Brain pericyte (primary cell): ENCODE measurements at regions not wholly inside any gene's neighbourhood (a gene's known extent, or its start where the extent isn't known, plus 50 kb on each side); places are given as distances from the start of the nearest gene placed in this dataset.

Experiments
- DNase-seq: peaks from one replicate; pipeline ENCODE4 v3.0.0-alpha.2; 2012; ENCODE audit warnings: low read depth, low spot score

DNA sequence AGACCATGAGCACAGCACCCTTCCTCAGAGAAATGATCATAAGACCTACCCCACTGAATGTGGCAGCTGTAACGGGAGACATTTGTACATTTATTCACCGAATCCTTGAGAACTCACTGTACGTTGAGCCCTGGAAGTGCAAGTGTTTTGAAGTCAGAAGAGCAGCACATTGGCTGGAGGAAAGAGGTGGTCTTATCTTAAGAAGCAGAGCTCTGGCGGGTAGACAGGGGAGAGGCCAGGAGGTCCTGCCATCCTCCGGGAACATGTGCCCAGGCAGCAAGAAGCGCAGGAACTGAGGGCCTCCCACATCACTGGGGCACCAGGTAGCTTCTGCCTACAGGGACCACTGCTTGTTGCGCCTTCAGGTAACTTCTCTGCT is 169.2 kb upstream of the IRF2BP2 start:
- no peak for DNase-seq

- DNase-seq, result no peak
Observed at GRCh38 chr1:234778221-234779159, 168.5 kb upstream of the IRF2BP2 start.

DNA sequence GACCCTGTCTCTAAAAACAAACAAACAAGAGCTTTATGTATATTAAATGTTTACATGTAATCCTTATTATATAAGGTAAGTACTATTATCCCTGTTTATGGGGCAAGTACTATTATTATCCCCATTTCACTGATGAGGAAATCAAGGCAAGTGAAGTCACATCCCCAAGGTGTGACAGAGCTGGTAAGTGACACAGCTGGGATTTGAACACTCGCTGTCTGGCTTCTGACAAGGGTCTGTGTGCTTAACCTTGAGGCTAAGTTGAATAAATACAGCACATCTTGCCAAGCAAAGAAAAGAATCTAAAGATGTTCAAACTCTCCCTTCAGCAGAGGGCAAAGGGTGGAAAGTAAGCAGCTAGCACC is 167.9 kb upstream of the IRF2BP2 start:
- no peak for DNase-seq

DNA sequence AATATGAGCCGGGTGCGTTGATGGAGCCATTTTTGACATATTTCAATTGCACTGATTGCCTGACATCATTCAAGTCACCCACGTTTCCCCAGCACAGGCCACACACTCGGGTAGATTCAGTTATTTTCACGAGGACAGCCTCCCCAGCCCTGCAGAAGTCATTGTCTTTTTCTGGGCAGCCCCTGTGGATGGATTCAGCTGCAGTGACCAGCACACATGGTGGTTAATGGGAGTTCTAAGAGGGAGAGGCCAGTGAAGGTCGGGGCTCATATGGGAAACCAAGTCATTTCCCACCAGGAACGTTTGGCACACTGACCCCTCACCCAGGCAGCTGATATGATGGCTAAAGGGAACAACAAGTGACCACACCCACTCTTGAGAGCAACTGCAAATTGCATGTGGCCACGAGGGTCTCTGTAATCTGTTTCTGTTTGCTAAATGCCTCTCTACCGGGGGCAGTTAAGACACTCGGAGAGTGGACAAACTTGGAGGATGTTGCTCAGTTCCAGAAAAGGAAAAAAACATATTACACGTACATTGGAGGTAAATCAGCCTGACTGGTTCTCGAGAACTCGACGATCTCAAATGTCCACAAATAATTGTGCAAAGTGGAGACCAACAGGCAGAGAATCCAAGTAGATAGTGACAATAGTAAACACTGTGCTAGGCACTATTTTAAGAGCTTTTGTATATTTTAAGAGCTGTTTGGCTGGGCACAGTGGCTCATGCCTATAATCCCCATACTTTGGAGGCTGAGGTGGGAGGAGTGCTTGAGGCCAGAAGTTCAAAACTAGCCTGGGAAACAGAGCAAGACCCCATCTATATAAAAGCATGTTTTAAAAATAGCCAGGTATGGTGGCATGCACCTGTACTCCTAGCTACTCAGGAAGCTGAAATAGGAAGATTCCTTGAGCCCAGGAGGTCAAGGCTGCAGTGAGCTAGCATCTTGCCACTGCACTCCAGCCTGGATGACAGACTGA is 167.2 kb upstream of the IRF2BP2 start:
- DNase-seq, result no peak

DNA sequence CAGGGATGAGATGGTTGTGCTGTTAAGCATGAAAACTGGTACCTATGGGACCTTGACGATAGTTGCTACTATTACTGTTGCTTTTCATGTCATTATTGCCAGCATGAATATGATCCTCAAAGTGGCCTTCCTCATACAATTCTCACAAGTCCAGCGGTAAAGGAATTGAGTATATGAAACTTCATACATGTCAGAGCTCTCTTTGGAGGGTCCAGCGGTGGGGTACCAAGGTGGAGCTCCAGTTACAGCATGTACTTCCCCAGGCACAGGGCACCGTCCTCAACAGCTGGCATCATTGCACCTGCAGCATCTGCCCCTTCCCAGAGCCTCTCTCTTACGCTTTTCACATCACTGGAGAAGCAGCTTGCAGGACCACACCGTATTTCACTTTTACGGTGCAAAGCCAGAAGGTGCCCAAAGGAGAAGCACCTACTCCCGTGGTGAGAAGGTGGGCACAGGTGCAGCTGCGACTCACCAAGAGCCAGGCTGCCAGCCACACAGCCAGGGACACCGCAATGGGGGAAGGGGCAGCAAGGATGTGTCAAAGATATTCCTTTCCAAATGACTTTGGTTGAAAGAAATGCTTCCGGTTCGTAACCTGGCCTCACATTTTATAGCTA is 166.4 kb upstream of the IRF2BP2 start:
- no peak for DNase-seq

DNA sequence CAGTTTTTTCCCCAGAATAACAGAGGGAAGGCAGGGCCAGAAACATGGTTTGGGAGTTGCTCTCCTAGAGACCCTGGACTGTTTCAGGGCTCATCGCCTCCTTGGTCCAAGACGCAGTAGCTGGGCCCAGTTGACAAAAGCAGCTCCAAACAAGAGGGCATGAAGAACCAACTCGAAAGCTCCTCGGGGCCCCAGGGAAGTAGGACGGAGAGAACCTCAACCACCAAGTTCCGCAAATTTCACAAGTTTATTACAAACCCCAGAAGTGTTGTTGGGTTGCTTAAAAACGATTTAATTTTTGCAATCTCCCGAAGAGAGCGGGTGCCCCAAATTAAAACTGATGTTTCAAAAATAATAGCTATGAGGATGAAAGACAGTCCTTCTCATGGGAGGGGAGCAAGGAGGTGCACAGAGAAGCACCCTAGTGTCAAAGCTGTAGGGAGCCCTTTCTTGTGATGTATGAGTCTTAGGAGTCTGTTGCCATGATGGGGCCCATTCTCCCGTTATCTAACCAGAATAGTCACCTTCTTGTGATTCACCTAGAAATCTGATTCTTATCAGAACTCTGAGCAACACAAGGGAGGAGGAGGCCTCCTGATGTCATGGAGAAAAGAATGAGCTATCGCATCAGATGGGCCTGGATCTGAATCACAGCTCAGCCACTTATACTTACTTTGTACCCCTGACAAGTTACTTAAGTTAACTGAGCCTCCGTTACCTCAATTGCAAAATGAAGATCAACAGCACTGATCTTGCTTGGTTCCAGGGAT is 165.7 kb upstream of the IRF2BP2 start:
- DNase-seq, result no peak

DNA sequence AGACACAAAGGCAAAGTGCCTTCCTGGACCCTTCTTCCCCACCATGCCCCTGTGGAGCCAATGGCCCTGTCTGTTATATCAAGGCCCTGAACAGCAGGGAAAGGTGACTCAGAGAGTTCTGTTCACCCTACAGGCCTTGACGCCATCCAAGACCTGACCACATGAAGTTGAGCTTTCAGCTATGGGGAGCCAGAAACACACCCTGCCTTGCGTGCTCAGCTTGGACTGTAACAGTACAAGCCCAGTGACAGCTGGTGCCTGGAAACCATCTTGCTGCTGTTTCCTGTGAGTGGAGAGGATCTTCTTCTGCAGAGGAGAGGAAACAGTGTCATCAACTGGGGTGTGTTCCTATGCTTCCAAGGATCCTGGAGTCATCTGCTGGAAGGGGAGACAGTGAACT is 165.0 kb upstream of the IRF2BP2 start:
- DNase-seq, result no peak

DNA sequence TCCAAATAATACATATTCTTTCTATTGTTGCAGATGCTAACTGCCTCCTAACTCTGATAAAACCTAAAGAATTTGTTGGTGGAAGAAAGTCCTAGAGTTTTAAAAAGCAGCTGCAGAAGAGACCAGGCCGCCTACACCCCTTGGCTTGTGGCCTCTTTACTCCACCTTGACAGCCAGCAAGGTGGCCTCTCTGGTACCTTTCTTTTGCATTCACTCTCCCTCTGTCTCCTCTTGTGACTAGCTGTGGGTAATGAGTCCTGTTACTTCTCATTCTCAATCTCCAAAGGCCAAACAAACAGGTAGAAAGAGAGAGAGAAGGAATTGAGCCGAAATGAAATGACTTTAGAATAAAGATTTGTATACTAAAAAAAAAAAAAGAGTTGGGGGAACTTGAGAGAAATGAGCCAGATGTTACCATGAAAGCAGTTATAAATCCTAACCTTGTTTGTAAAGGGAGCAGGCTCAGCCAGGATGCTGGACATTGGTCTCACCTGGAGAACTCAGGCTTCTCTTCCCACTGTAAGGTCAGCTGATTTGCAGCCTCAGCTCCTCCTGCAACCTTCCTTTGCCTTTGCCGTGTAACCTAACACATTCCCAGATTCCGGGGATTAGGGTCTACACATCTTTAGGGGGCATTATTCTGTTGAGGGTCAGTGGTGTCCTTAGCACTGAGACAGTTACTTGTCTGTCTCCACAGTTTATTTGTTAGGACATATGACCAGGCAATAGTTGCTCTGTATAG is 164.1 kb upstream of the IRF2BP2 start:
- DNase-seq, result no peak

- peak; percentile 72 for DNase-seq
Observed at GRCh38 chr1:234772345-234773147, 162.6 kb upstream of the IRF2BP2 start.

DNA sequence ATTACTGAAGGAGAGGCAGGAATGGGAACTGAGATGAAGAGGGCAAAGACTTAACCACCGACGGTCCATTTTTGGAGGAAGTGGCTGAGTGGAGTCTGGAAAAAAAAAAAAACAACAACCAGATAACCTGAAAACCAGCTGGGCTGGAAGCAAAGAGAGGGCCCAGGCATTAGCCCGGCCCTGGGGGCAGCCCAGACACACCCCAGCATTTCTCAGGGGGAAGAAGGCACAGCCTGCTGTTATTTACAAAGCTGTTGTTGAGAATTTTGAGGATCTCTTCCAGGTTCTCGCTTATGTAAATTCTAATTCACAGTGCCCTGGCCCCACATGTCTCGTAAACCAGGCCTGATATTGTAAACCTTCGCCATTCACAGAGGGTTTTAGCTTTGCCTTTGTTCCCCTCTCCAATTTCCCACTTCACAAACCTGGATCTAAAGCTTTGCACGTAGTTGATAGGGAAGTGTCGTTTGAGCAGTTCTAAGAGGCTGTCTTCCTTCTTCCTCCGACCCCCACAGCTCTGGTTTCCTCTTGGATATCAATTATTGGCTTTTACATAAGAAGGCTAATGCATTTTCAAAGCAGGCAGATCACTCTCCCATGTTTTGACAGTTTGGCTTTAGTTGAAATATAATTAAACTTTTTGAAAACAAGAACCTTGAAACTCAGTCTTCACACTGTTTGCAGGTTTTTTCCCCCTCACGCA is 161.8 kb upstream of the IRF2BP2 start:
- DNase-seq, result no peak

DNA sequence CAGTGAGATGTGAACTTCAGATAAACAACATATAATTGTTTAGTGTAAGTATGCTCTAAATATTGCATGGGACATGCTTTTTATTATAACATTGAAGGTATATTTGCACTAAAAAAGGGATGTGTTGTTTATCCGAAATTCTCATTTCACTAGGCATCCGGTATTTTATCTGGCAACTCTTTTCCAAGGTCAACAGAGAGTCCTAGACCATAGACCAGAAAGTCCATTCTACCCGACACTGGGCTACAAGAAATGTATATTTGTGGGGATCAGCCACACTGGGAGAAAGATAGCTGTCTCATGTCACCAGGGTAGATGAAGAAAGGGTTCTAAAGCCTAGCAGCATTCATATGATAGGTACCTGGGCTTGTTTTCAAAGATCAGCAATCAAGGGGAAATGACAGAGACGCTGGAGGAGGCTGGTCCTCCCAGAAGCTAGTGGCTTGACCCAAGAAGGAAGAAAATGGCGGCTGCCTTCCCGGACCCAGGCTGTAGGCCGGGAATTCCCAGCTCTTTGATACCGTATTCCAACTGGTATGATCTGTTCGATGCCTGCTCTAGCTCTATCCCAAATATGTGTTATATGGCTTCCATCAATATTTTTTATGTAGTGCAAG is 161.1 kb upstream of the IRF2BP2 start:
- no peak for DNase-seq

DNA sequence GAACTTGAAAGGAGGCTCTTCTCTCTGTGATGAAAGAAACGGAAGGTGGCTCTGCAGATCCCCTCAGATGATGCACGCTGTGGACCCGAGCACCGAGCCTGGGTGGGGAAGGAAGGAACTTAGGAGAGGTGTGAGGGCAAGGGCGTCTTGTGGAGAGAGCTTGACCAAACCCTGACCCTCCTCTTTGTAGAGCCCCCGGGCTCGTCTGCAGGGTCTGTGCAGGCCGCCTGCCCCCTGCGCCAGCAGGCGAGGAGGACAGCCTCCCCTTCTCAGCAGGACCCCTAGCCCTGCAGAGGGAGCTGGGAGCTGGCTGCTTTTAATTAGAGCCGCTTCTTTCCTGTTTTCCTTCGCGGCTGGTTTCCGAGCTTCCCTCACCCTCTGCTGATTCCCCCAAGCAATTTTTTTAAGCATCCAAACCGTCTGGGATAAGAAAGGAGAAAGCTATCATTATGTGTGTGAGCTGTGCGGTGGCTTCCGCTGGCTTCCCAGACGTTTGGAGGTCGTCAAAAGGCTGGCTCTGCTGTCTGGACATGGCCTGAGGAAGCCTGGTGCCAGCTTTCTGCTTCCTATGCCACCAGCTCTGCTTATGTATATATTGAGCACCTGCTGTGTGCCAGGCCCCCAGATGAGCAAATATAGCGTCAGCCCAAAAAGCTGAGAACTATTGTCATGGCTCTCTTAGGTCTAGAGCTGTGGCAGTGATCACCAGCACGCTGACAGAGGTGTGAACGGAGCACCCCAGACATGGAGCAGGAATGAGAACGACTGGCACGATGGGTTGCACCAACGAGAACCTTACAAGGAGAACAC is 160.2 kb upstream of the IRF2BP2 start:
- DNase-seq, result no peak

GRCh38 chr1:234769284-234769985 is 159.5 kb upstream of the IRF2BP2 start:
- DNase-seq, result no peak

- no peak for DNase-seq
Observed at GRCh38 chr1:234768569-234769283, 158.7 kb upstream of the IRF2BP2 start.

- no peak for DNase-seq
Observed at GRCh38 chr1:234768171-234768568, 158.2 kb upstream of the IRF2BP2 start.

DNA sequence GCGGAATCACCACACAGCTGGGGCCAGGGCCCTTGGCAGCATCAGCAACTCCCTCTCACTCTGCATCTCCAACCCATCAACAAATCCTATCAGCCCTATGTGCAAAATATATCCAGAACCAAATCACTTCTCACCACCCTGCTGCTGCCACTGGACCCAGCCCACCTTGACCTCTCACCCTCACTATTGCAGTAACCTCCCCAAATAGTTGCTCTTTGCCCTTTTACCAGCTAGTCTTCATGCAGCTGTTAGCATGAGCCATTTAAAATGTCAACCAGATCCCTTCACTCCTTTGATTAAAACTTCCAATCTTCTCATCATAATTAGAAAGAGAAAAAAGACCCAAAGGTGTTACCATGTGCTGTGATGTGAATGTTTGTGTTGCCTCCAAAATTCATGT is 155.7 kb upstream of the IRF2BP2 start:
- DNase-seq, result no peak

DNA sequence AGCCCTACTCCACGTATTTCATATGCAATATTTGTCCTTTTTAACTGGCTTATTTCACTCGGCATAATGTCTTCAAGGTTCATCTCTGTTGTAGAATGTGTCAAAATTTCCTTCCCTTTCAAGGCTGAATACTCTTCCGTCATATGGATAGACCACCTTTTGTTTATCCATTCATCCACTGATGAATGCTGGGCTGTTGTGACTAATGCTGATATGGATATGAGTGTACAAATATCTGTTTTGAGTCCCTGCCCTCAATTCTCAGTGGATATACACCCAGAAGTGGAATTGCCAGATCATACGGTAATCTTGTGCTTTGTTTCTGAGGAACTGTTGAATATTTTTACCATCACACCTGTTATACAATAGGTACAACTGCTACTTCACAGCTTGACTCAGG is 155.2 kb upstream of the IRF2BP2 start:
- no peak for DNase-seq
